Karpas-422 (cell line): ENCODE measurements at regions not wholly inside any gene's neighbourhood (a gene's known extent, or its start where the extent isn't known, plus 50 kb on each side); places are given as distances from the start of the nearest gene placed in this dataset.

Source experiments
- DNase-seq: peaks from one replicate; pipeline ENCODE4 v3.0.0-alpha.2; 2015
- H2AFZ ChIP-seq: fragments of 200-600 bp; sonication (generic); 2 replicates; pipeline ENCODE4 v1.6.1; 2014; ENCODE audit warnings: antibody characterized with exemption, low read length, mixed read lengths
- H3K27ac ChIP-seq: fragments of 200-600 bp; sonication (generic); 2 replicates; pipeline ENCODE4 v1.5.1; 2014; ENCODE audit warnings: mild to moderate bottlenecking, low read length, moderate library complexity
- H3K27me3 ChIP-seq: fragments of 200-600 bp; sonication (generic); 2 replicates; pipeline ENCODE4 v1.6.1; 2014; ENCODE audit warnings: low read length, mixed read lengths
- H3K36me3 ChIP-seq: fragments of 200-600 bp; sonication (generic); 2 replicates; pipeline ENCODE4 v1.6.1; 2014; ENCODE audit warnings: low read length, mixed read lengths; ENCODE audit not compliant: insufficient read depth
- H3K4me1 ChIP-seq: fragments of 200-600 bp; sonication (generic); 2 replicates; pipeline ENCODE4 v1.6.1; 2014; ENCODE audit warnings: mild to moderate bottlenecking, low read length, mixed read lengths
- H3K4me2 ChIP-seq: fragments of 200-600 bp; sonication (generic); 2 replicates; pipeline ENCODE4 v1.6.1; 2014; ENCODE audit warnings: low read length, low read depth, mild to moderate bottlenecking; ENCODE audit not compliant: poor library complexity, severe bottlenecking
- H3K4me3 ChIP-seq: fragments of 200-600 bp; sonication (generic); 2 replicates; pipeline ENCODE4 v1.5.1; 2014; ENCODE audit warnings: mild to moderate bottlenecking, antibody characterized with exemption, low read length, mixed read lengths
- H3K79me2 ChIP-seq: fragments of 200-600 bp; sonication (generic); 2 replicates; pipeline ENCODE4 v1.6.1; 2014; ENCODE audit warnings: mild to moderate bottlenecking, low read length, mixed read lengths
- H3K9ac ChIP-seq: fragments of 200-600 bp; sonication (generic); 2 replicates; pipeline ENCODE4 v1.6.0; 2014; ENCODE audit warnings: low read length
- H3K9me2 ChIP-seq: fragments of 200-600 bp; sonication (generic), shearing (Covaris generic); replicated peaks from 2 replicates; pipeline ENCODE4 v1.6.0; 2014; ENCODE audit warnings: mild to moderate bottlenecking, low read length, moderate library complexity; ENCODE audit not compliant: insufficient read depth
- H3K9me3 ChIP-seq: fragments of 300-700, 200-600 bp; sonication (generic); 2 replicates; pipeline ENCODE4 v1.6.1; 2014; ENCODE audit warnings: low read length, mixed read lengths
- H4K20me1 ChIP-seq: fragments of 200-600 bp; sonication (generic); 2 replicates; pipeline ENCODE4 v1.6.1; 2014; ENCODE audit warnings: mild to moderate bottlenecking, antibody characterized with exemption, low read length, low read depth; ENCODE audit not compliant: insufficient read depth

DNA sequence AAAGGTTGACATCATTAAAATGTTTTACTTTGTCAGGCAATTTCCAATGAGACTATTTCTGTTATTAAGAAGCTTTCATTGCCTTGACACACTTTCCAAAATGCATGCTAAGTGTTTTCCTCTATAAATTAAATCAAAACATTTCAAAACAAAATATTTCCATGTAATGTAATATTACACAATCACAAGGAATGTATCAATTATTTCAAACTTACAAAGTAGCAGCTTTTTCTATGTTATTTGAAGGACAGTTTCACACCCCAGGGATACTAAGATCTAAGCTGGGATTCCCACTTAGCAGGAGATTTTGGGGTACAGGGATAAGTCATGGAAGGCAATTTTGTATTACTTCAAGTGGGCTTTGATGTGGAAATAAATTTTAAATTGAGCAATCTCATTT lies 144.9 kb downstream of the FOXG1 start:
- Histone ChIP-seq H3K27ac (no peak overlapping the region), H3K9ac (no peak overlapping the region), H2AFZ (no peak overlapping the region), H3K9me3 (peaks cover 63% of the 10 kb centered on the region), H3K27me3 (no peaks in the 10 kb centered on the region), H3K4me3 (no peak overlapping the region), H3K4me2 (no peak overlapping the region), H3K9me2 (no peaks in the 10 kb centered on the region), H3K36me3 (no peaks in the 10 kb centered on the region), H3K79me2 (no peaks in the 10 kb centered on the region), H4K20me1 (no peaks in the 10 kb centered on the region), H3K4me1 (no peaks in the 10 kb centered on the region)
- DNase-seq, result no peak

DNA sequence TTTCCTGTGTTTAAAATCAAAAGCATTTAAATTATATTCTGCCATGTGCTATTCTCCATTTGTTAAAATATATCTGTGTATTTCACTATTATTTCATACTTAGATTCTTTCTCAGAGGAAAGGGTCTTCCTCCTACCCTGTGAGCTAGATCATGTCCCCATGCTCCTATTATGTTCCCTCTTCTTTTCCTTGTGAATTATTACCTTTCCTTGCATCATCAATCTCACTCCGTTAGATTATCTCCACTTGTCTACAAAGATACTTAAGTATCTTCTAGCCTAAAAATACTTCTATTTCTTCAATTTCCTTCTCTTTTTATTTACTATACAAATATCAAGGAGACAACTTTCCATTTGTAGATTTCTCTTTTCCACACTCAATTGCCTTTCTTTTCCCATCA lies 146.5 kb downstream of the FOXG1 start:
- DNase-seq, result no peak
- no peaks in the 10 kb centered on the region for H3K79me2 ChIP-seq
- no peaks in the 10 kb centered on the region for H3K27me3 ChIP-seq
- H3K4me3 ChIP-seq, result no peak overlapping the region
- no peak overlapping the region for H2AFZ ChIP-seq
- H3K27ac ChIP-seq, result no peak overlapping the region
- H3K9me3 ChIP-seq, result peaks cover 66% of the 10 kb centered on the region
- H3K9ac ChIP-seq, result no peak overlapping the region
- no peaks in the 10 kb centered on the region for H3K4me1 ChIP-seq
- no peaks in the 10 kb centered on the region for H4K20me1 ChIP-seq
- H3K36me3 ChIP-seq, result no peaks in the 10 kb centered on the region
- H3K4me2 ChIP-seq, result no peak overlapping the region
- no peaks in the 10 kb centered on the region for H3K9me2 ChIP-seq

DNA sequence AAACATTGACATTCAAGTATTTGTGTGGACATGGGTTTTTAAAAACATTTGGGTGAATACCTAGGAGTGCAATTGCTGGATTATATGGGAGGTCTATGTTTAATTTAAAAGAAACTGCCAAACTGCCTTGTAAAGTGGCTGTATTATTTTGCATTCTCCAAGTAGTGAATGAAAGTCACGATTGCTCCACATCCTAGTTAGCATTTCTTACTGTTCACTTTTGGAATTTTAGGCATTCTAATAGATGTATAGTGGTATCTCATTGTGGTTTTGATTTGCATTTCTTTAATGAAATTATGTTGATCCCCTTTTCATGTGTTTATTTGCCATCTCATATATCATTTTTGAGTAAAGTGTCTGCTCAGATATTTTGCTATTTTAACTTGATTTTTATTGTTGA lies 159.5 kb downstream of the FOXG1 start:
- DNase-seq, result no peak
- Histone ChIP-seq H3K36me3 (no peaks in the 10 kb centered on the region), H3K9me2 (no peaks in the 10 kb centered on the region), H3K4me2 (no peak overlapping the region), H3K79me2 (no peaks in the 10 kb centered on the region), H3K4me3 (no peak overlapping the region), H3K9me3 (peaks cover 67% of the 10 kb centered on the region), H3K27me3 (no peaks in the 10 kb centered on the region), H3K9ac (no peak overlapping the region), H4K20me1 (no peaks in the 10 kb centered on the region), H3K27ac (no peak overlapping the region), H2AFZ (no peak overlapping the region), H3K4me1 (no peaks in the 10 kb centered on the region)

DNA sequence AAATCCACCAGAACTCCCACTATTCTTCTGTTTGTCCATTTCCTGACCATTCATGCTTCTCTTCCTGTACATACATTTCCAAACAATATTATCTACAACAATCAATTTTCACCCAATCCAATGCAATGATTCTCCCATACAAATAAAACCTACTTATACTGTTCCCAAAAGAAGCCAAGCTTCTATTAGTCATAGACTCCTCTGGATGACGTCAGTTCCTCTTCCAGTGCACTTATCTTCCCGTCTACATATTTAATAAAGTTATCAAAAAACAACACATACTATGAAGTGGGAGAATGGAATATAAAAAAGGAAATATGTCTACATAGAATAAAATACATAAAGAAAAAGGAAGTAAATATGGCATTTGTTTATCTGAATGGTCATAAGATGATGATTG lies 165.4 kb downstream of the FOXG1 start:
- H3K36me3 ChIP-seq, result no peaks in the 10 kb centered on the region
- H3K4me1 ChIP-seq, result no peaks in the 10 kb centered on the region
- no peak for DNase-seq
- H2AFZ ChIP-seq, result no peak overlapping the region
- no peak overlapping the region for H3K27ac ChIP-seq
- H3K4me3 ChIP-seq, result no peak overlapping the region
- no peaks in the 10 kb centered on the region for H4K20me1 ChIP-seq
- H3K9me3 ChIP-seq, result peaks cover 80% of the 10 kb centered on the region
- no peaks in the 10 kb centered on the region for H3K27me3 ChIP-seq
- H3K79me2 ChIP-seq, result no peaks in the 10 kb centered on the region
- H3K4me2 ChIP-seq, result no peak overlapping the region
- H3K9me2 ChIP-seq, result no peaks in the 10 kb centered on the region
- H3K9ac ChIP-seq, result no peak overlapping the region

DNA sequence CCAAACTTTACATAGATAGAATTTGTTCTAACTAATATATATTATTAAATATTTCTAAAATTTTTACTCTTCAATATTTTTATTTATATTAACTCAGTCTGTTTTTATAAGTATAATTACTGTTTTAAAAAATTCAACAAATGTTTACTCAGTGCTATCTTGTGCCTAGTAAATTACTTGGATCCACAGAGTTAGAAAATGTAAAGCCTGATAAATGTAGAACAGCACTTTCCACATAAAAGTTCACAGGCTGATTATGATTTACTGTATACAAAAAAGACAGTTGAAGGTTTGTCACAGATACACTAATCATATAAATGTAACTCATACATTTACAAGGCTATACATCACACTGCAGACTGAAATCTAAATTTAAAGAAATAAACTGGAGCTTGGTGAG lies 170.0 kb downstream of the FOXG1 start:
- no peak overlapping the region for H3K4me2 ChIP-seq
- no peaks in the 10 kb centered on the region for H3K27me3 ChIP-seq
- H3K4me1 ChIP-seq, result no peaks in the 10 kb centered on the region
- H2AFZ ChIP-seq, result no peak overlapping the region
- no peak overlapping the region for H3K4me3 ChIP-seq
- H3K9ac ChIP-seq, result no peak overlapping the region
- no peak overlapping the region for H3K27ac ChIP-seq
- peaks cover 48% of the 10 kb centered on the region for H3K9me3 ChIP-seq
- DNase-seq, result no peak
- no peaks in the 10 kb centered on the region for H3K79me2 ChIP-seq
- no peaks in the 10 kb centered on the region for H3K9me2 ChIP-seq
- no peaks in the 10 kb centered on the region for H3K36me3 ChIP-seq
- H4K20me1 ChIP-seq, result no peaks in the 10 kb centered on the region

DNA sequence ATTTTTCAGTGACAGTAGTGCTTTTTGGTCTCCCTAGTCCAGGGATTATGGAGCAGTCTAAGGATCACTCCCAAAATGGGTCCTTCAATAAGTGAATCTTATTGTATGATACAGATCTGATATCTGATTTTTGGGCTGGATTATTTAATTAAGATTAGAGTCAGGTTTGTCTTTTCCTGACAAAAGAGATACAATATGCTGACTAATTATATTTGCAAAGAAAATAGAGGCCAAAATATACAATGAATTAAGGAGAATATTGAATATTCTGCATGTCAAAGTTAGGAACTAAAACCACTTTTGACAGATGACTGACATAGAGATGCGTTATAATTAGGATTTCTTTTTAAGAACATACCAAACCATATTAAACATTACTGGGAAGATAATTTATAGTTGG lies 175.2 kb downstream of the FOXG1 start:
- DNase-seq, result no peak
- H3K27ac ChIP-seq, result no peak overlapping the region
- H3K4me2 ChIP-seq, result no peak overlapping the region
- H3K4me3 ChIP-seq, result no peak overlapping the region
- no peaks in the 10 kb centered on the region for H3K9me2 ChIP-seq
- no peaks in the 10 kb centered on the region for H3K79me2 ChIP-seq
- H2AFZ ChIP-seq, result no peak overlapping the region
- H3K36me3 ChIP-seq, result no peaks in the 10 kb centered on the region
- no peaks in the 10 kb centered on the region for H3K4me1 ChIP-seq
- H3K9ac ChIP-seq, result no peak overlapping the region
- H4K20me1 ChIP-seq, result no peaks in the 10 kb centered on the region
- peaks cover 47% of the 10 kb centered on the region for H3K9me3 ChIP-seq
- H3K27me3 ChIP-seq, result no peaks in the 10 kb centered on the region

DNA sequence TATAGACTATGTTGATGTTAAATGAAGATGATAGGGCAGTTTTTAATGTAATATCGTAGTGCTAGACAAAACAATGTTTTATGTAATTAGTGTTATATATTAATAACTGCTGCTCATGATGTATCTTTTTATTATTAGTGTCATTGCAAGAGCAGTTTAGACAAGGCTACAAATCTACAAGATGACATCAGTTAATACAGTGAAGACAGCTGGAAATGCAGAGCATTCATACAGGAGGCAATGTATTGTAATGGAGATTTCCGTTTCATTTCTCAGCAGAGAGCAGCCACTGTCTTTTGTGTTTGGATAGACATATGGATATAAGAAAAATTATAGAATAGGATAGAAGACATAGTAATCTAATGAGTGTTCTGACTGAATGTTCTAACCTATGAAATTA lies 178.0 kb downstream of the FOXG1 start:
- H3K27ac ChIP-seq, result no peak overlapping the region
- no peak for DNase-seq
- no peaks in the 10 kb centered on the region for H3K36me3 ChIP-seq
- H4K20me1 ChIP-seq, result no peaks in the 10 kb centered on the region
- H3K4me1 ChIP-seq, result no peaks in the 10 kb centered on the region
- H3K9me3 ChIP-seq, result peaks cover 61% of the 10 kb centered on the region
- no peaks in the 10 kb centered on the region for H3K9me2 ChIP-seq
- H3K9ac ChIP-seq, result no peak overlapping the region
- H3K4me2 ChIP-seq, result no peak overlapping the region
- H3K27me3 ChIP-seq, result no peaks in the 10 kb centered on the region
- no peak overlapping the region for H2AFZ ChIP-seq
- H3K4me3 ChIP-seq, result no peak overlapping the region
- no peaks in the 10 kb centered on the region for H3K79me2 ChIP-seq

DNA sequence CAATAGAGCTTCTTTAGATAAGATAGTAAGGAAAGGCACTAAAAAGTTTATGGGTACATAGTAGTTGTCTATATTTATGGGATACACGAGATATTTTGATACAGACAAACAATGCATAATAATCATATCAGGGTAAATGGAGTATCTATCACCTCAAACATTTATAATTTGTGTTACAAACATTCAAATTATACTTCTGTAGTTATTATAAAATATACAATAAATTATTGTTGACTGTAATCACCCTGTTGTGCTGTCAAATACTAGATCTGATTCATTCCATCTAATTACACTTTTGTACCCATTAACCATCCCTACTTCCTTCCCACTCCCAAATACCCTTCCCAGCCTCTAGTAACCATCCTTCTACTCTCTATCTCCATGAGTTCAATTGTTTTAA lies 179.7 kb downstream of the FOXG1 start:
- DNase-seq, result no peak
- H3K9me2 ChIP-seq, result no peaks in the 10 kb centered on the region
- H3K4me3 ChIP-seq, result no peak overlapping the region
- H3K79me2 ChIP-seq, result no peaks in the 10 kb centered on the region
- H4K20me1 ChIP-seq, result no peaks in the 10 kb centered on the region
- H3K9ac ChIP-seq, result no peak overlapping the region
- H3K36me3 ChIP-seq, result no peaks in the 10 kb centered on the region
- no peaks in the 10 kb centered on the region for H3K27me3 ChIP-seq
- H3K27ac ChIP-seq, result no peak overlapping the region
- H3K4me2 ChIP-seq, result no peak overlapping the region
- H3K9me3 ChIP-seq, result peaks cover 67% of the 10 kb centered on the region
- H2AFZ ChIP-seq, result no peak overlapping the region
- no peaks in the 10 kb centered on the region for H3K4me1 ChIP-seq

DNA sequence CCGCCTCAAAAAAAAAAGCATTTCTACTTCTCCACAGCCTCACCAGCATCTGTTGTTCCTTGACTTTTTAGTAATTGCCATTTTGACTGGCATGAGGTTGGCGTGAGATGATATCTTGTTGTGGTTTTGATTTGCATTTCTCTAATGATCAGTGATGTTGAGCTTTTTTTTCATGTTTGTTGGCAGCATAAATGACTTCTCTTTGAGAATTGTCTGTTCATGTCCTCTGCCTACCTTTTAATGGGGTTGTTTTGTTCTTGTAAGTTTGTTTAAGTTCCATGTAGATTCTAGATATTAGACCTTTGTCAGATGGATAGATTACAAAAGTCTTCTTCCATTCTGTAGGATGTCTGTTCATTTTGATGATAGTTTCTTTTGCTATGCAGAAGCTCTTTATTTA lies 182.9 kb downstream of the FOXG1 start:
- H4K20me1 ChIP-seq, result no peaks in the 10 kb centered on the region
- H3K27me3 ChIP-seq, result no peaks in the 10 kb centered on the region
- no peak for DNase-seq
- H3K79me2 ChIP-seq, result no peaks in the 10 kb centered on the region
- H3K4me2 ChIP-seq, result no peak overlapping the region
- H3K36me3 ChIP-seq, result no peaks in the 10 kb centered on the region
- H2AFZ ChIP-seq, result no peak overlapping the region
- no peak overlapping the region for H3K27ac ChIP-seq
- H3K9ac ChIP-seq, result no peak overlapping the region
- peaks cover 73% of the 10 kb centered on the region for H3K9me3 ChIP-seq
- H3K9me2 ChIP-seq, result no peaks in the 10 kb centered on the region
- no peak overlapping the region for H3K4me3 ChIP-seq
- no peaks in the 10 kb centered on the region for H3K4me1 ChIP-seq
